Embryonic facial prominence (tissue), 1 donor: ENCODE measurements at regions not wholly inside any gene's neighbourhood (a gene's known extent, or its start where the extent isn't known, plus 50 kb on each side); places are given as distances from the start of the nearest gene placed in this dataset.

Experiments
- DNase-seq: peaks from one replicate; pipeline ENCODE4 v3.0.0-alpha.2; 2016; ENCODE audit errors: extremely low spot score

DNA sequence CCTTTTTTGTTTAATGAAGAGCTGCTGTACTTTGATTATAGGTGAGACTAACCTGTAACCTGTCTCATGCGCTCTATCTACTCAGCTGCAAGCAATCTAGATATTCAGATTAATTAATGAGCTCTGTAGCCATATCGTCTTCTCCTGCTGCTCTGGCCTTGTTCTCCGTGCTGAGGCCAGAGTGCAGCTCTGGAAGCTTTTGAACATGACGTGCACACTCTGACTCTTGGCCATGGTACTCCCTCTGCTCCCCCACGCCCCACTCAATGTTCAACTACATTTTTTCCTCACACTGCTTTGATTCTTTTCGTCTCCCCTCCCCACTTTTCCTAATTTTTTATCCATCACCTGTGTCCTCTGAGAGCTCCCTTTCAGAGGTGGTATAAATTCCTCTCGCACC, 751.8 kb downstream of the FGF9 start:
- no peak for DNase-seq

DNA sequence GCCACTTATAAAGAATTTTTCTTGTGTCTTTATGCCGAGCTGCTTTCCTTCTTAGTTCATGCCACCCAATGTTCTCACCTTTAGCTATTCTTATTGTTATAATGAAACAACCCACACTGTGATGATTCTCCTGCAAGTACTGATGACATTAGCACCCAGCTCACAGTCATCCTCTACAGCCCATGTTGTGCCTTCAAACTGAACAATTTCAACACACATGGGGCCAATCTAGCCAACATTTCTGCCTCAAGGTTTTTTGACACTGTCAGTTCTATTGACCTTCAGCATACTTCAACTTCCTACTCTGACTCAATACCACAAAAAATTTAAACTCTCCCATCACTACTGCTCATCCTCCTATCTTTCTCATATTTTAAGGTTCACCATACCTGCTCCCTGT, 752.4 kb downstream of the FGF9 start:
- DNase-seq = no peak

DNA sequence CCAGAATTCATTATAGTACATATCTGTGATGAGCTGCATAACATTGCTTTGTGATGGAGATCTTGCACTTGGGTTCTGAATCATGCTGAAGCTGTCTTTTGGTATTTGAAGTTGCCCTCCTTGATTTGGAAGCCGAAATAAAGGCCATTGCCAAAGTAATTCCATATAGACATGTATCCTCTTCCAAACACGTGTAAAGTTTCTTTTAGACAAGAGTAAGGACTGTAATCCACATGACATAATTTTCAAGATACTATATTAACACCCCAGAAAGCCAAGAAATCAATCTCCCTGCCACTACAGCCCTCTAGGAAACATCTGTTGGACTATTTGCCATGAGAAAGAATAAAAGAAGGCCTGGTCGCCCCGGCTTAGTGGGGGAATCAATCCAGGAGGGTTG, 754.2 kb downstream of the FGF9 start:
- no peak for DNase-seq

DNA sequence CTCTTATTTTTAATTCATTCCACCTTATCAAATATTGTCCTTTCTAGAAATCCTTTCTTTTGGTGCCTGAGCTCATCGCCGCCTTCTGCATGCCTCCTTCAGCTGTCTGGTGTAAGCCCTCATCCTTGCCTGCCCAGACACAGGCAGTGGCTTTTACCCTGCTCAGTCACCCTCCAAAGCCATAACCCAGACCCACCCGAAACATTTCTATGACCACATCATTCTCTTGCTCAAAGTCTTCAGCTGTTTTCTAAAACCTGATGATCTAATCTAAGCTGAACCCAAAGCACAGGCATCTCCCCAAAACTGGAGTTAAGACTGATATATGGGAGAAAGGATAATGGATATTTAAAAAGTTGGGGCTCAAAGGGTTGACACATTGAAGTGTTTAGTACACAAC, 753.7 kb upstream of the SGCG start:
- no peak for DNase-seq

DNA sequence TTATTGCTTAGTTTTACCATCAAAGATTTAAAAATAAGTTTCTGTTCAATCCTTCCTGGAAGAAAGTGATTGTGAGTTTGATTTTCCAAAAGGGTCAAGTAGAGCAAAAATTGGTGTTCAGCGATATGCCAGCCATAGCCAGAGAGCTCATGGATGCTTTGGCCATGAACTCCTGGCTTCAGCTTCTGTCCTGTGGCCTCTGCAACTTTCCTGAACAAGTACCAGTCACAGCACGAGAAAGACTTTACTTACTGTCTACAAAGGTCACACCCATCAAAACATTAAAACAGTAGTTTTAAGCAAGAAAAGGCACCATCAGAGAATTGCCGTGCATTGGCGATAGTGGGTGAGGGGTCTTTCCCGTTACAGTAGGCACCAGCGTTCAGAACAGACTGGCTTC, 753.0 kb upstream of the SGCG start:
- no peak for DNase-seq

DNA sequence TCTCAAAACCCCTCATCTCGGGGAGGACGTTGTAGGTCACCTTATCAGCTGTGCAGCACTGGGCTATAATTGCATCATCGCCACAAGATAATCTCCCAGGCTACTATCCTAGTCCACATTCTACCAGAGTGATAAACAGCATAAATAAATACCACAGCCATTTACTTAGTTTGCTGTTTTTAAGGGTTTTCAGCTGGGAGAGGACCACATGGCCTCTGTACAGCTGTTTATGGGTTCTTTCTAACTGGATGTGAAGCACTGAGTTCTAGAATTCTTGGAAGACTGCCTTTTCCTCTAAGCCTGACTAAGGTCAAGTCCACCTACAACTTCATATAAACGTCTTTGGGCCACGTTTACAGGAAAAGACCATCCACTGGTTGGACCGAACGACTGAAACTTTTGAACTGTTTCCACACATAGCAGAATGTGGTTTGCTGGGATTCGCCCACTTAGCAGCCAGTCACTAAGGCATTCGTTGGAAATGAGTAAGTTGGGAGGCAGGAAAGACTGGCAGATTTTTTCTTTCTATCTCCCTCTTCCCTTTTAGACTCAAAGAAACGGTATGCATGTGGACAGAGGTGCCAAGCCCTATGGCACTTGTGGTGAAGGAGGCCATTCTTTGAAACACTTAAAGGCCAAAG, 752.5 kb upstream of the SGCG start:
- DNase-seq = no peak

DNA sequence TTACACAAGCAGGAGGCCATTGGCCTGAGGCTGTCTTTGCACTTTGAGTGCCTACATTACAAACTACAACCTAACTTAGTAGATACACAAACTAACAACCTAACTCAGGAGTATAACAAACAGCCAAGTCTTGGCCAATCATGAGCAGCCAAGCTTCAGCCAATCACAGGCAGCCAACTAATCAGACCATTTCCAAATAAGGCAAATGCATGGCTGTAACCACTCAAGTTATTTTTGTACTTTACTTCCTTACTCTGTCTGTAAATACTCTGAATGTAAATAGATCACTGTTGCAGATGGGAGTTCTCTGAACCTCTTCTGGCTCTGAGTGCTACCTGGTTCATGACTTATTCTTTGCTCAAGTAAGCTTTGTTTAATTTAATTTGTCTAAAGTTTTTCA, 748.1 kb upstream of the SGCG start:
- DNase-seq = no peak

DNA sequence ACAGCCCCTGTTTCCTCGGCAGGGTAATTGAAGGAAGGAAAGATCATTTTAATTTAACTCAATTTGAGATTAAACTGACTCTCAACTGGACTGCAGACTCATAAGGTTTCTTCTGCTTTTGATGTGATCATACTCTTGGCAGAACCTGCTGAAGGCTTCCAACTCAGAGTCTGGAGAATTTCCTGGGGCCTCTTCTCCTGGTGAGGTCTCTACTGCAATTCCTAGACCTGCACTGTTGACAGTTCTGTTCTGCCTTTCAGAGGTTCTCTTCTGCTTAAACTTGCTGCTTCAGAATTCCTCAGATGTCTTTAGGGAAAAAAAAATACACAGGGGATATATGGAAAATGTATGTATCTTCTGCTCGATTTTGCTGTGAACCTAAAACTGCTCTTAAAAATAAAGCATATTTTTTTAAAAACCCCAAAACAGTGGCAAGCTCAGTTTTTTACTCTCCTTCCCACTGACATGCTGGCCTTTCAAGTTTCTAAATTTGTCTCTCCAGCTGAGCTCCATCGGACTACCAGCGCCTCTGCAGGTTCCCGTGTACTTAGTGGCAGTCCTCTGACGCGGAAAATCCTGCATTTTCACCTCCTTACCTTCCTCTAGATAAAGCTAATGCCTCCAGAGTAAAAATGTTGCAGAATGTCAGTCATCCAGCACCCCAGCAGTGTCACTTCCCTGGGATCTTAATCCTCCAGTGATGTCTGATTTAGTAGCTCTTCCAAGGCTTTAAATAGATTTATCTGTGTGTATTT, 733.5 kb upstream of the SGCG start:
- no peak for DNase-seq

DNA sequence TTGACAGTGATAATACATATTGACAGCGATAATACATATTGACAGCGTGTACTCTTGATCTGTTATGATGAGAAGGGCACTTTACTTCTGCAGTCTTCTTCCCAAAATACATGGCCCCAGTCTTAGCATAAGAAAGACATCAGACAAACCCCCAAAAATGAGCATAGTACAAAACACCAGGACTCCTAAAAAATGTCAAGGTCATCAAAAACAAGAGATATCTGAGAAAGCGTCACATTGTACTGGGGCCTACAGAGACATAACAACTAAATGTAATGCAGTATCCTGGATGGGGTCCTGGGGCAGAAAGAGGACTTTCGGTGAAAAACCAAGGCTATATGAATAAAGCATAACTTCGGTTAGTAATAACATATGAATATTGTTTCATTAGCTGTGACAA, 731.5 kb upstream of the SGCG start:
- no peak for DNase-seq

DNA sequence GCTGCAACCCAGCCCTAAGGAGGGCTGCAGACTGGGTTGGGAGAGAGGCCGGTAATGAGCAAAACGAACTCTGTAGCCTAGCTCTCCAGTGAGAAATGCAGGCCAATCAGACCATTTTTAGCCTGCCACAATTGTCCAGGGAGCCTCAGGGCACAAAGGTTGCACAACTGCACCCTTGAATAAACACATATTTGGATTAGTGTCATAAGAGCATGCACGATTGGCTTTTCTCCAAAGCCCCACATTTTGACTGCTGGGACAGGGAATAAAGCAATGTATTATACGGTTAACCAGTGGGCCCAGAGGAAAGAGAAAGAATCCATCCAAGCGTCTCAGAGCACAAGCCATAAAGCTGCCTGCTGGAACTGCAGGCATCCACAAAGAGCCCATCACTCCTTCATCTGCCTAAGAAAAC, 729.4 kb upstream of the SGCG start:
- DNase-seq = no peak

DNA sequence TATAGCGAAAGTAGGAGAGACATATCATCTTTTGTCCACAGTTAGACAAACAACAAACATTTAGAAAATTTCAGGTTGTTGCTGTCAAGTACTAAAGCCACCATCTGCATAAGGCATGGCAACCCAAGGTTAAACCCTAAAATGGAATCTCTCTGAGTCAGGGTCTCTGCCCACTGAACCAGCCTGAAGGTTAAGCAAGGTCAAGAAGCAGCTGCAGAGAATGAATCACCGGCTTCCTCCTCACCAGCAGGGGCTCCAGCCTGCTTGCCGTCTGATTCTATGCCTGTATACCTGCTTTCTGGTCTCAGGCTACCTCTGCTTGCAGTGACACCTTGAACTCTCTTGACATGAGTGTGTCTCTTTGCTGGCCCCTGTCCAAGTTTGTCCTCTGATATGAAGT, 726.2 kb upstream of the SGCG start:
- DNase-seq = no peak

DNA sequence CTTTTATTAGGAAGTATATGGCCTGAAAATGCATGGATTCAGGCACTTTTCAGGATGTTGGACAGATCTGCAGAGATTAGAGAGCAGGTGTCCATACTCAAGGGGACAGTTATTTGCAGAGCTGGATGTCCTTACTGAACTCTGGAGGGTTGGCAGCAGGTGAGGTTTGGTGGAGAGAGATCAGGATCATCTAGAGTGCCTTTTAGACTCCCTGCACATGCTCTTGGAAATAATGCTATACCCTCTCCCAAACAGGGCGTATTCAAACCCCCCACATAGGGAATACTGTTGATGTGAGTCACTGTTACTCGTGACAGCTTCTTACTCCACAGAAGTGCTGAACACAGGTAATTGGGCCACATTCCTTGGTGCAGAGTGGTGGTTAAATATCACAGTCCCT, 725.7 kb upstream of the SGCG start:
- no peak for DNase-seq

DNA sequence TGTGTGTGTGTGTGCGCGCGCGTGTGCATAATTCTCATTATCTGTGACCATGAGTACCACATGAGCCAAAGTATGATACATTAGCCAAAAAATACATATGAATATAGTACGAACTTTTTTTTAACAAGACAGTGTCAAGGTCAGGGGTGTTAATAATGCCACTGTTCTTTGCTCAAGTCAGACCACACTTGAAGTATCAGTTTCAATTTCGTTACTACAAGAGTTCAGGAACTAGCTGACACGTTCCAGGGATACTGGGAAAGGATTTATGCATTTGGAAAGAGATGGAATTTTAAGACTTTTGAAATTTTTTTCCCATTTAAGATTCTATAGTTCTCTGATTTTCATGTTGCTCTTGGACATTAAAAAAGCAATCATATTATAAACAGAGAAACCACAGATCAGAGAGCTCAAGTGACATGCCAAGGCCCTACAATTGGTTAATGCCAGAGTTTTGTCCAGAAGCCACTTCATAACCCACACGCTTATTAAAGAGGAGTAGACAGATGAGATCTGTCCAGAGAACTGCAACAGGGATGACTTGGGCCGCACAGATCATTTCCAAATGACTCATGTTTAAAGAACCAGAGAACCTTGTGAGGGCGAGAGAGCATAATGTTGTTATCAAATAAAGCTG, 718.8 kb upstream of the SGCG start:
- no peak for DNase-seq

DNA sequence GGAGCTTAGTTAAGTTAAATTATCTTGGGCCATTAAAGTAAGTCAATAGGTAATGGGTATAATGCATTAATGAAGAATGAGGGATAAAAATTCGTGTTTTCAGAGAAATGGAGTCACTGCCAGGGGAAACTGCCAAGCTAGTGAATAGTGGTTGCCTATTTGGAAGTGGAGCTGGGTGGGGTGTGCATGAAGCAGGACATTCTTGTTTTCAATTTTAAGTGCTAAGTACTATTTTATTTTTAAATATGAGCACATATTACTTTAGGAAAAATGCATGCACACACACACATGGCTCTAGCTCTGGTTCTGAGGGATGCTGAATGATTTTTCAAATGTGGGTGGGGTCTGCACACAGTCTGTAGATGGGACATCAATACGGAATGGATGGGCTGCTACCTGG, 717.7 kb upstream of the SGCG start:
- no peak for DNase-seq

DNA sequence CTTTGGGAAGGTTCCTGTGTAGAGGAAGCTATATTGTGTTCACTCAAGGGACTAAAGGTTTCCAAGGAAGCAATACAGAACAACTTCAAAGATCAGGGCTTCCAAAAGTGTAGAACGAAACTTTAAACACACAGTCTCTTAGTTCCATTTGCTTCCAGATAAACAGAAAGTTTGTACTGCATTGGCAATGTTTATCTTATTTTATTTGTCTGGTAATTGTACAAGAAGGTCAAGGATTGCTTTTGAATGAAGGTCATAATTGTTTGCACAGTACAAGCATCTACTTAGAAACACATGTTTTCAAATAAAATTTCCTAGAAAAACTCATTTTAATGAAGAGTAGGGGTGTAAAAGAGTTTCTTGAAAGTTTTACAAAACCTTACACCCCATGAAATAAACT, 712.7 kb upstream of the SGCG start:
- DNase-seq = no peak

DNA sequence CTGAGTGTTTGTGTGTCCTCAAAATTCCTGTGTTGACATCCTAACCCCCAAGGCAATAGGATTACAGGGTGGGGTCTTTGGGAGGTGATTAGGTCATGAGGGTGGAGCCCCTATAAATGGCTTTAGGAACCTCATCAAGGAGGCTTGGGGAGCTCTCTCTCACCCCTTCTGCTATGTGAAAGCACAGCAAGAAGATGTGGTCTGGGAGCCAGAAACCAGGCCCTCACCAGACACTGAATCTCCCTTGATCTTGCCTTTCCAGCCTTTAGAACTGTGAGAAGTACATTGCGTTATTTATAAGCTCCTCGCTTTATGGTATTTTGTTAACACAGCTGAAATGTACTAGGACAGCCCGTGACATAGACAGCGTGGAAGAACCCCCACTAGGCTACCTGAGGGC, 712.0 kb upstream of the SGCG start:
- DNase-seq = no peak

DNA sequence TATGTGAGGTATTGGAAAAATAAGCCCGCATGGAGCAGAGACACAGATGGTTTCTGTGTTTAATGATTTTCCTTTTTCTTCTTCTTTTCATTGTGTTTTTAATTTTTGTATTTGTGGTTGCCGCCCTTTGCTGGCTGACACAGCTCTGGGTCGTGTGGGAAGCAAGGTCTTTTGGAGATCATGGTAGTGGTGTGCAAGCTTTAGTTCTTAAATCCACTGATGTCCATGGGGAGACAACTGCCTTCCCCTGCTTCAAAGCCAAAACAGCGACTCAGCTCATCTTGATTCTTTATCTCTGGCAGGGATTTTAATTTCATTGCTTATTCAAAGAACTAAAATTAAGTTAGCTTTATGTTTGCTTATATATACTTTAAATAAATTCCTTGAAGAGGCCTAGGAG, 711.3 kb upstream of the SGCG start:
- DNase-seq = no peak

DNA sequence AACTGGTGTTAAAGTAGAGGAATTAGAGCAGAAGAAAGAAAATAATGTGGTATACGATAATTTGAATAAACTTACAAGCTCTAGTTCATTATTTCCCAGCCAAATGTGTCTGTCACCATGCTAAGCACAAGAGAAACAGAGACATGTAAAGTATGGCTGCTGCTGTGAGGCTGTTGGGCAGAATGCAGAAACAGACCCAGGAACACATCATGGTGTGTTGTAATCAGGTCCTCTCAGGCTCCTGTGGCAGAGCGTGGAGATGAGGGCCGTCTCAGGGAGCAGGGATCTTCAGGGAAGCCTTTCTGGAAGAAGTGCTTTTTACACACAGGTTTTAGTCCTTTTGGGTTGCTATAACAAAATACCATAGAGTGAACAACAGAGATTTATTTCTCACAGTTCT, 710.7 kb upstream of the SGCG start:
- DNase-seq = no peak

DNA sequence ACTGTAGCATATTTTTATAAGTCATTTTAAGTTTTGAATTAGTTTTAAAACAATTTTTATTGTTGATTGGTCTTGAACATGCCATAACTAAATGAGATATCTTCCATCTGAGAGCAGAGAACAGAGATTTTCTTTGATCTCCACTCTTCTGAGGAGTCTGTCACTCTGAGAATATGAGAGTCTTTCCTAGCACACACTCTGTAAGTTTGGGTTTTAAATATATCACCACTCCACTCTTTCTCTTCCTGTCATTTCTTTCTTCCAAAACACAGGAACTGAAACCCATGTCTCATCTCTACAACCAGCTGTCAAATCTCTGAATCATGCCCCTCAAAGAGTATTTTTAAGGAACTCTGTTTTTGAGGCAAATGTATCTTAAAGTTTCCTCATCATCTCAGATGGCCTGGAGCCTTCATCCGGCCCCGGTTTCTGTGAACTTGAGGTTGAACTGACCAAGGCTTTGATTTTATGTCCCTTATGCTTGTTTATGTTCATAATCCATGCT, 698.2 kb upstream of the SGCG start:
- DNase-seq = no peak

DNA sequence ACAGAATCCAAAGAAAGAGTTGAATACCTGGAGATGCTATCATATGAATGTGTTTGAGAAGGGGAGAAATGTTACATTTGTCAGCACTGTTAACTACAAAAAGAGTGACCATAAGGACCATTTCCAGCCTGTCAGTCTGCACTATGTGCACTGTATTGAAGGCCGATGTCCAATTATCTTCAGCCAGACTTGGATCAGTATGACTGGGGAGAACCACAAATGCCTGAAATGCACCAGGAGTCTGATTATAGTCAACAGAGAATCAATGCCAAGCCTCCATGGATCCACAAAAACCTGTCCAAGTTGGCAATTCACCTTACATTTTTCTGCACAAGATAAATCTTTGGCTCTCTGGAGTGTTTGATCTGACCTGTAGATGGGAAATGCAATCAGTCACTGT, 697.5 kb upstream of the SGCG start:
- no peak for DNase-seq

DNA sequence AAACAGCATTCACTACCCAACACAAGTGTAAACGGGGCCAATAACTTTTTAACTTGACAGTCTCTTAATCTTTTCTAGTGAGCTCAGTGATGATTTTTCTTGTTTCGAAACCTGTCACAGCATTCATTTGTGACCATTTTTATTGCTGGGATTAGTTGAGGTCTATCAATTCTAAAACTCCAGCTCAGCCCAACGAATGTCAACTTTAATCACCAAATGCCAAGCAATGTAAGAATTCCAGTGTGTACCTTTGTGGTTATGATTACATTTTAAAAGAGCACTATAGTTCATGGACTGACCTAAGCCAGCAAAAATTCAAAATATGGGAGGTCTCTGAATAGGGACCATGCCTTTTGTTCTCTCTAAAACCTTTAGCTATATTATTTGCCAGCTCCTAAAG, 694.3 kb upstream of the SGCG start:
- DNase-seq = no peak

DNA sequence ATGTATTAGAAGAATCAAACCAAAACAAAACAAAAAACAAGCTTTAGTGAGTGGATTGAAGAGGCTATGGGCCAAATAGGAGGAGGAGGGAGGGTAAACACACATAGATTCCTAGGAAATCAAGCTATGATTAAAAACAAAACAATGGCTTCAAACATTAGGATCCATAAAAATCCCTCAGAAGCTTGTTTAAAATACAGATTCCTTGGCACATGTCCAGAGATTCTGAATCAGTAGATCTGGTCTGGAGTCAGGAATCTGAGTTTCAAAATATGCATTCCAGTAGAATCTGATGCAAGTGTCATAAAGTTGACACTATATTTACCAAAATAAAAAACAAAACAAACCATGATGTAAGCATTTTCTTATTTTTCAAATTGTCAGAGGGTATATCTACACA, 692.8 kb upstream of the SGCG start:
- DNase-seq = no peak

DNA sequence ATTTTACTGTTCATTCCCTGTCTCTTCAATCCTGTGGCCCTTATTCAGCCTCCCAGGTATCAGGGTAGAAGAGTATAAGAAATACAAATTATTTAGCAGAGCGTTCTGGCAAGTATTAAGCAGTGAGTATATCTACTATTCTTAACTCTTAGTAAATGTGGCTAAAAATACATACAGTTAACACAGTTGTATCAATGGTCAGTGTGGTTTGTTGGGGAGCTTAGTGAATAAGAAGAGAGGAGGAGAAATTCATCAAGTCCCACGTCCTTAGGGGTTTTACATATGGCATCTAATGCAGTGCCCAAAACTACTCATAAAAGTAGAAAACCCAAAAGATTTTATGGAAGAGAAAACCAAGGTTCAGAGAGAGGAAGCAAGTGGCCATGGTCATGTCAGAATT, 691.0 kb upstream of the SGCG start:
- no peak for DNase-seq
